HG03159 (cell line): ENCODE measurements at regions not wholly inside any gene's neighbourhood (a gene's known extent, or its start where the extent isn't known, plus 50 kb on each side); places are given as distances from the start of the nearest gene placed in this dataset.

ENCODE experiments used
- ATAC-seq: cut with Tn5 transposase; IDR thresholded peaks from one replicate; pipeline ENCODE4 v1.9.1; 2021; ENCODE audit warnings: mild to moderate bottlenecking, moderate library complexity; ENCODE audit not compliant: unreplicated experiment

- no peak for ATAC-seq
These were observed 976.9 kb upstream of the MBL2 start for GRCh38 chr10:53749439-53749838.

GRCh38 chr10:53748319-53748718 is 975.7 kb upstream of the MBL2 start:
- ATAC-seq = no peak

GRCh38 chr10:53744746-53745145 is 972.2 kb upstream of the MBL2 start:
- no peak for ATAC-seq

GRCh38 chr10:53744176-53744575 is 971.6 kb upstream of the MBL2 start:
- ATAC-seq = no peak

GRCh38 chr10:53737132-53737531 is 964.5 kb upstream of the MBL2 start:
- no peak for ATAC-seq

- ATAC-seq = no peak
These were observed 954.3 kb upstream of the MBL2 start for GRCh38 chr10:53726921-53727320.

- no peak for ATAC-seq
These were observed 952.0 kb upstream of the MBL2 start for GRCh38 chr10:53724581-53724980.

GRCh38 chr10:53719658-53720057 is 947.1 kb upstream of the MBL2 start:
- no peak for ATAC-seq

GRCh38 chr10:53716156-53716555 is 943.6 kb upstream of the MBL2 start:
- no peak for ATAC-seq

- ATAC-seq = no peak
These were observed 940.8 kb upstream of the MBL2 start for GRCh38 chr10:53713431-53713830.

GRCh38 chr10:53702489-53702888 is 929.9 kb upstream of the MBL2 start:
- ATAC-seq = no peak

GRCh38 chr10:53701213-53701612 is 928.6 kb upstream of the MBL2 start:
- ATAC-seq = no peak

GRCh38 chr10:53700278-53700677 is 927.7 kb upstream of the MBL2 start:
- no peak for ATAC-seq

- no peak for ATAC-seq
These were observed 927.1 kb upstream of the MBL2 start for GRCh38 chr10:53699684-53700083.

- ATAC-seq = no peak
These were observed 926.6 kb upstream of the MBL2 start for GRCh38 chr10:53699231-53699630.

- ATAC-seq = no peak
These were observed 924.5 kb upstream of the MBL2 start for GRCh38 chr10:53697038-53697437.

- ATAC-seq = no peak
These were observed 918.1 kb upstream of the MBL2 start for GRCh38 chr10:53690524-53691240.

GRCh38 chr10:53687800-53688199 is 915.2 kb upstream of the MBL2 start:
- no peak for ATAC-seq

- no peak for ATAC-seq
These were observed 910.3 kb upstream of the MBL2 start for GRCh38 chr10:53682885-53683284.

- no peak for ATAC-seq
These were observed 909.9 kb upstream of the MBL2 start for GRCh38 chr10:53682458-53682857.

GRCh38 chr10:53679666-53680065 is 907.1 kb upstream of the MBL2 start:
- ATAC-seq = no peak

GRCh38 chr10:53675177-53675576 is 902.6 kb upstream of the MBL2 start:
- no peak for ATAC-seq

GRCh38 chr10:53667063-53667462 is 894.5 kb upstream of the MBL2 start:
- no peak for ATAC-seq
